Right lobe of liver (tissue), 4 donors: ENCODE measurements at regions not wholly inside any gene's neighbourhood (a gene's known extent, or its start where the extent isn't known, plus 50 kb on each side); places are given as distances from the start of the nearest gene placed in this dataset.

Experiments
- CTCF ChIP-seq, 4 donors: fragments of 200-600 bp in 3 of 4; fragments of 450-650 bp in 1 of 4; IDR thresholded peaks; one replicate each; pipeline versions ENCODE4 v1.5.1 to v1.8.0; 2016 to 2022; ENCODE audit warnings: antibody characterized with exemption in 4 of 4, mild to moderate bottlenecking in 2 of 4
- POLR2A ChIP-seq: fragments of 450-650 bp; IDR thresholded peaks from one replicate; pipeline ENCODE4 v1.6.1; 2017; ENCODE audit warnings: antibody characterized with exemption, mild to moderate bottlenecking
- donor health status: DM: no; HTN: no; CAD: no.
- donor health status: DM: no; HTN: no; CAD: no.
- donor health status: DM: no; HTN: yes; CAD: no.

- TF ChIP-seq CTCF (IDR thresholded peaks at IDR 0.05) = no peak
- TF ChIP-seq POLR2A = no peak
These were observed 57.3 kb upstream of the AGA start for GRCh38 chr4:177499537-177499936.
